ENCODE measurements at regions not wholly inside any gene's neighbourhood (a gene's known extent, or its start where the extent isn't known, plus 50 kb on each side); places are given as distances from the start of the nearest gene placed in this dataset.

- H3K9me2 ChIP-seq, result no peaks in the 10 kb centered on the region
- no peaks in the 10 kb centered on the region for H3K27me3 ChIP-seq (ENCODE audit: insufficient read depth)
- no peaks in the 10 kb centered on the region for H4K20me1 ChIP-seq (ENCODE audit: insufficient read depth)
- no peaks in the 10 kb centered on the region for H3K36me3 ChIP-seq (replicated peaks in 1 of 2; ENCODE audit: control insufficient read depth in 1 of 2, insufficient read depth in 2 of 2, low read length in 1 of 2)
- no peaks in the 10 kb centered on the region for H3F3A ChIP-seq (replicated peaks; ENCODE audit: insufficient read depth)
- H3K4me3 ChIP-seq (ENCODE audit: low read depth in 2 of 2, low read length in 1 of 2), result no peak overlapping the region
- TF ChIP-seq RCOR1 (IDR thresholded peaks at IDR 0.05; ENCODE audit: low read length) (no peak), GABPA (IDR thresholded peaks at IDR 0.05; ENCODE audit: low read depth) (no peak), EZH2phosphoT487 (IDR thresholded peaks at IDR 0.05; ENCODE audit: borderline replicate concordance, low read depth) (no peak), FOXJ3 (CRISPR knock-in tag; IDR thresholded peaks at IDR 0.05) (no peak), GATA2 (CRISPR knock-in tag; IDR thresholded peaks at IDR 0.05) (no peak), EP300 (IDR thresholded peaks at IDR 0.05; ENCODE audit: borderline replicate concordance in 1 of 2, low read depth in 1 of 2, low read length in 1 of 2) (no peak), FOXM1 (IDR thresholded peaks at IDR 0.05; ENCODE audit: low read depth) (no peak), CHD2 (IDR thresholded peaks at IDR 0.05; ENCODE audit: low read length, partially characterized antibody) (no peak), CTCF (IDR thresholded peaks at IDR 0.05) (no peak), POLR2AphosphoS5 (IDR thresholded peaks at IDR 0.05; ENCODE audit: low read depth, low read length) (no peak), JUND (IDR thresholded peaks at IDR 0.05) (no peak), FOSL2 (IDR thresholded peaks at IDR 0.05; ENCODE audit: borderline replicate concordance, low read depth) (no peak), IRF3 (IDR thresholded peaks at IDR 0.05; ENCODE audit: low read depth, low read length) (no peak), MEF2A (IDR thresholded peaks at IDR 0.05; ENCODE audit: borderline replicate concordance, low read depth) (no peak), SMC3 (IDR thresholded peaks at IDR 0.05; ENCODE audit: low read depth, low read length) (no peak), TEAD4 (IDR thresholded peaks at IDR 0.05; ENCODE audit: borderline replicate concordance, insufficient read depth) (no peak), MXI1 (IDR thresholded peaks at IDR 0.05; ENCODE audit: low read depth, low read length) (no peak), YY1 (IDR thresholded peaks at IDR 0.05; ENCODE audit: low read depth) (no peak), REST (IDR thresholded peaks at IDR 0.05; ENCODE audit: low read depth, low read length) (no peak), TAF1 (IDR thresholded peaks at IDR 0.05; ENCODE audit: borderline replicate concordance, low read depth, low read length) (no peak)
- no peak overlapping the region for H3K27ac ChIP-seq (ENCODE audit: low read depth in 2 of 2, low read length in 1 of 2)
- peaks cover 0 to 5% of the 10 kb centered on the region in 2 experiments; a peak in 1 of 4 replicates for H3K4me1 ChIP-seq (ENCODE audit: control insufficient read depth in 1 of 2, insufficient read depth in 2 of 2, low read depth in 1 of 2, low read length in 1 of 2)
- no peak overlapping the region for H3K9ac ChIP-seq
- no peak overlapping the region for H3K4me2 ChIP-seq
- H2AFZ ChIP-seq (ENCODE audit: low read depth), result no peak overlapping the region
- no peaks in the 10 kb centered on the region for H3K79me2 ChIP-seq (ENCODE audit: insufficient read depth)
- no peaks in the 10 kb centered on the region for H3K9me3 ChIP-seq
- ChIA-PET POLR2A (no interaction called here), CTCF (no interaction called here)
- 69% methylated on average over 6 of the region's 9 CpGs for WGBS (ENCODE audit: low lambda C conversion rate)
- no peak for DNase-seq
Measured at GRCh38 chr15:86010398-86010797, 69.3 kb upstream of the AGBL1 start.

Measured in SK-N-SH (cell line).